SK-N-SH (cell line): ENCODE measurements at regions not wholly inside any gene's neighbourhood (a gene's known extent, or its start where the extent isn't known, plus 50 kb on each side); places are given as distances from the start of the nearest gene placed in this dataset.

Experiments used
- CTCF ChIA-PET: fragments of 300-600, 350-600 bp; formaldehyde crosslinking; extraction: SDS; loops from one replicate; lab custom pipeline; 2021; lab: Yijun Ruan, JAX
- POLR2A ChIA-PET: fragments of 350-600 bp; sonication (Branson Sonifier 250); formaldehyde crosslinking; extraction: SDS; loops from one replicate; lab custom pipeline; 2020; ENCODE audit warnings: antibody characterized with exemption, inconsistent platforms; lab: Yijun Ruan, JAX
- DNase-seq: peaks from one replicate; pipeline ENCODE4 v3.0.0; 2012
- H2AFZ ChIP-seq: fragments of 200-600 bp; sonication (generic); 2 replicates; pipeline ENCODE4 v1.8.1; 2016; ENCODE audit warnings: antibody characterized with exemption, mild to moderate bottlenecking, low read depth
- H3F3A ChIP-seq: fragments of 200-600 bp; sonication (generic); replicated peaks from 2 replicates; pipeline ENCODE3; 2016; ENCODE audit warnings: antibody characterized with exemption, mild to moderate bottlenecking; ENCODE audit not compliant: insufficient read depth
- H3K27ac ChIP-seq, 2 experiments: fragments of 200-500 bp in 1 of 2; fragments of 200-600 bp in 1 of 2; sonication (Bioruptor generic) in 1 of 2; sonication (generic), shearing (Covaris generic) in 1 of 2; 2 replicates each; pipeline versions ENCODE4 v1.5.1 to v1.6.1; 2014 to 2016; ENCODE audit warnings: low read depth in 2 of 2, inconsistent platforms in 1 of 2, low read length in 1 of 2, mild to moderate bottlenecking in 1 of 2, mixed read lengths in 1 of 2
- H3K27me3 ChIP-seq: fragments of 200-600 bp; sonication (generic), shearing (Covaris generic); 2 replicates; pipeline ENCODE4 v1.6.1; 2016; ENCODE audit warnings: mixed run types; ENCODE audit not compliant: insufficient read depth
- H3K36me3 ChIP-seq, 2 experiments: fragments of 200-500 bp in 1 of 2; fragments of 200-600 bp in 1 of 2; sonication (Bioruptor generic) in 1 of 2; sonication (generic) in 1 of 2; replicated peaks in 1 of 2; 2 replicates each; pipeline versions ENCODE3 to v1.5.1; 2014 to 2016; ENCODE audit warnings: low read length in 1 of 2, mild to moderate bottlenecking in 1 of 2; ENCODE audit not compliant: insufficient read depth in 2 of 2, control insufficient read depth in 1 of 2
- H3K4me1 ChIP-seq, 2 experiments: fragments of 200-500 bp in 1 of 2; fragments of 200-600 bp in 1 of 2; sonication (Bioruptor generic) in 1 of 2; sonication (generic), shearing (Covaris generic) in 1 of 2; 2 replicates each; pipeline versions ENCODE4 v1.5.1 to v1.6.1; 2014 to 2016; ENCODE audit warnings: low read depth in 1 of 2, low read length in 1 of 2, mixed run types in 1 of 2; ENCODE audit not compliant: insufficient read depth in 2 of 2, control insufficient read depth in 1 of 2
- H3K4me2 ChIP-seq: fragments of 200-600 bp; sonication (generic), shearing (Covaris generic); 2 replicates; pipeline ENCODE4 v1.6.1; 2017; ENCODE audit warnings: mixed run types
- H3K4me3 ChIP-seq, 2 experiments: fragments of 200-500 bp in 1 of 2; fragments of 200-600 bp in 1 of 2; sonication (Bioruptor generic) in 1 of 2; sonication (generic), shearing (Covaris generic) in 1 of 2; 2 replicates each; pipeline versions ENCODE4 v1.5.1 to v1.8.1; 2014 to 2016; ENCODE audit warnings: low read depth in 2 of 2, inconsistent platforms in 1 of 2, low read length in 1 of 2, mild to moderate bottlenecking in 1 of 2, mixed read lengths in 1 of 2, moderate library complexity in 1 of 2
- H3K79me2 ChIP-seq: fragments of 200-600 bp; sonication (generic); 2 replicates; pipeline ENCODE4 v1.8.1; 2017; ENCODE audit warnings: mild to moderate bottlenecking; ENCODE audit not compliant: insufficient read depth
- H3K9ac ChIP-seq: fragments of 200-600 bp; sonication (generic); 2 replicates; pipeline ENCODE4 v1.6.1; 2017; ENCODE audit warnings: mixed run types
- H3K9me2 ChIP-seq: fragments of 200-600 bp; sonication (generic); 2 replicates; pipeline ENCODE4 v1.6.1; 2017; ENCODE audit warnings: mixed run types
- H3K9me3 ChIP-seq: fragments of 200-600 bp; sonication (generic); 2 replicates; pipeline ENCODE4 v1.6.1; 2017; ENCODE audit warnings: mixed run types, mild to moderate bottlenecking, moderate library complexity
- H4K20me1 ChIP-seq: fragments of 200-600 bp; sonication (generic); 2 replicates; pipeline ENCODE4 v1.6.1; 2017; ENCODE audit warnings: mild to moderate bottlenecking, mixed run types; ENCODE audit not compliant: insufficient read depth
- CTCF ChIP-seq: fragments of 200-600 bp; sonication (generic); IDR thresholded peaks from 2 replicates; pipeline ENCODE4 v1.6.1; 2017; ENCODE audit warnings: antibody characterized with exemption, mild to moderate bottlenecking, moderate library complexity
- EP300 ChIP-seq, 2 experiments: IDR thresholded peaks; 2 replicates each; pipeline versions ENCODE4 v1.4.0 to v1.6.1; 2012; ENCODE audit warnings: borderline replicate concordance in 1 of 2, low read depth in 1 of 2, low read length in 1 of 2
- FOSL2 ChIP-seq: IDR thresholded peaks from 2 replicates; pipeline ENCODE4 v1.4.0; 2012; ENCODE audit warnings: low read depth, mild to moderate bottlenecking, moderate library complexity, borderline replicate concordance
- GABPA ChIP-seq: IDR thresholded peaks from 2 replicates; pipeline ENCODE4 v1.4.0; 2012; ENCODE audit warnings: low read depth, mild to moderate bottlenecking
- GATA2 ChIP-seq: sonication (generic); formaldehyde crosslinking; IDR thresholded peaks from 2 replicates; pipeline ENCODE4 v1.5.0; 2020; ENCODE audit warnings: mild to moderate bottlenecking, missing genetic modification reagents
- MEF2A ChIP-seq: IDR thresholded peaks from 2 replicates; pipeline ENCODE4 v1.4.0; 2012; ENCODE audit warnings: low read depth, borderline replicate concordance
- MXI1 ChIP-seq: IDR thresholded peaks from 2 replicates; pipeline ENCODE4 v1.6.1; 2012; ENCODE audit warnings: mild to moderate bottlenecking, low read depth, low read length, improper control_type of control experiment
- NFIC ChIP-seq: IDR thresholded peaks from 2 replicates; pipeline ENCODE4 v1.4.0; 2012; ENCODE audit warnings: borderline replicate concordance
- PBX3 ChIP-seq: IDR thresholded peaks from 2 replicates; pipeline ENCODE4; 2012
- RAD21 ChIP-seq: IDR thresholded peaks from 2 replicates; pipeline ENCODE4 v1.6.1; 2012; ENCODE audit warnings: mild to moderate bottlenecking, low read length
- RCOR1 ChIP-seq: fragments of 150-350 bp; IDR thresholded peaks from 2 replicates; pipeline ENCODE4 v1.6.1; 2017; ENCODE audit warnings: antibody characterized with exemption, low read length
- RFX5 ChIP-seq: IDR thresholded peaks from 2 replicates; pipeline ENCODE4 v1.6.1; 2012; ENCODE audit warnings: mild to moderate bottlenecking, improper control_type of control experiment, low read length
- RXRA ChIP-seq: IDR thresholded peaks from 2 replicates; pipeline ENCODE4 v1.4.0; 2012; ENCODE audit warnings: low read depth, mild to moderate bottlenecking, borderline replicate concordance
- SIN3A ChIP-seq: IDR thresholded peaks from 2 replicates; pipeline ENCODE4 v1.6.1; 2012; ENCODE audit warnings: low read depth, mild to moderate bottlenecking, low read length, moderate library complexity, borderline replicate concordance
- SMC3 ChIP-seq: IDR thresholded peaks from 2 replicates; pipeline ENCODE4 v1.6.1; 2012; ENCODE audit warnings: low read depth, low read length, improper control_type of control experiment
- TCF12 ChIP-seq: IDR thresholded peaks from 2 replicates; pipeline ENCODE4 v1.4.0; 2012
- USF1 ChIP-seq: IDR thresholded peaks from 2 replicates; pipeline ENCODE4 v1.4.0; 2012; ENCODE audit warnings: low read depth, borderline replicate concordance
- YY1 ChIP-seq: IDR thresholded peaks from 2 replicates; pipeline ENCODE4 v1.4.0; 2012; ENCODE audit warnings: low read depth, mild to moderate bottlenecking
- ZBTB33 ChIP-seq: IDR thresholded peaks from 2 replicates; pipeline ENCODE4 v1.4.0; 2012; ENCODE audit warnings: low read depth, borderline replicate concordance
- WGBS: methylation state at CpG from one replicate; pipeline ENCODE4 v1.1.6; 2017; ENCODE audit warnings: low lambda C conversion rate; 5-methylcytosine and 5-hydroxymethylcytosine counted together

- H3K9me2 ChIP-seq: no peaks in the 10 kb centered on the region
- H3F3A ChIP-seq: no peaks in the 10 kb centered on the region
- CTCF ChIA-PET: no interaction called here
- no peak overlapping the region for H3K9ac ChIP-seq
- H3K4me1 ChIP-seq: no peaks in the 10 kb centered on the region; a peak in 1 of 4 replicates
- no peaks in the 10 kb centered on the region for H3K79me2 ChIP-seq
- no peak overlapping the region; a peak in 1 of 4 replicates for H3K27ac ChIP-seq
- POLR2A ChIA-PET: no interaction called here
- TF ChIP-seq ZBTB33: no peak
- TF ChIP-seq NFIC: no peak
- no peak for TF ChIP-seq MEF2A
- no peak for TF ChIP-seq EP300 (IDR thresholded peaks at IDR 0.05; ENCODE audit: borderline replicate concordance in 1 of 2, low read depth in 1 of 2, low read length in 1 of 2)
- no peak for TF ChIP-seq YY1
- no peak for TF ChIP-seq RFX5
- no peak for TF ChIP-seq FOSL2
- TF ChIP-seq GABPA: no peak
- no peak for TF ChIP-seq RAD21
- no peak for TF ChIP-seq MXI1
- no peak for TF ChIP-seq GATA2 (CRISPR knock-in tag)
- no peak for TF ChIP-seq RXRA
- TF ChIP-seq RCOR1: no peak
- TF ChIP-seq USF1: no peak
- no peak for TF ChIP-seq CTCF
- TF ChIP-seq SMC3: no peak
- no peak for TF ChIP-seq TCF12
- no peaks in the 10 kb centered on the region for H3K27me3 ChIP-seq
- H3K4me2 ChIP-seq: no peak overlapping the region
- H4K20me1 ChIP-seq: no peaks in the 10 kb centered on the region
- no peak for DNase-seq
- no peaks in the 10 kb centered on the region for H3K36me3 ChIP-seq
- H2AFZ ChIP-seq: no peak overlapping the region
- H3K9me3 ChIP-seq: no peaks in the 10 kb centered on the region
- H3K4me3 ChIP-seq: no peak overlapping the region
Measured at GRCh38 chr5:164746723-164747122, 1241.3 kb downstream of the MAT2B start.

- H3K9me2 ChIP-seq: no peaks in the 10 kb centered on the region
- TF ChIP-seq SIN3A: no peak
- TF ChIP-seq MXI1: no peak
- TF ChIP-seq PBX3: no peak
- H3K9me3 ChIP-seq: no peaks in the 10 kb centered on the region
- no peaks in the 10 kb centered on the region; a peak in 1 of 4 replicates for H3K4me1 ChIP-seq
- H2AFZ ChIP-seq: no peak overlapping the region
- no peak overlapping the region for H3K4me2 ChIP-seq
- no peak overlapping the region for H3K27ac ChIP-seq
- POLR2A ChIA-PET: no interaction called here
- H3K36me3 ChIP-seq: no peaks in the 10 kb centered on the region
- H3K4me3 ChIP-seq: no peak overlapping the region
- H4K20me1 ChIP-seq: no peaks in the 10 kb centered on the region
- DNase-seq: no peak
- CTCF ChIA-PET: no interaction called here
- no peaks in the 10 kb centered on the region for H3F3A ChIP-seq
- no peak overlapping the region for H3K9ac ChIP-seq
- WGBS: 11% methylated on average over 1 of the region's 1 CpG
- no peaks in the 10 kb centered on the region for H3K79me2 ChIP-seq
- no peaks in the 10 kb centered on the region for H3K27me3 ChIP-seq
Measured at GRCh38 chr5:164747371-164747770, 1242.0 kb downstream of the MAT2B start.
